ENCODE measurements at regions not wholly inside any gene's neighbourhood (a gene's known extent, or its start where the extent isn't known, plus 50 kb on each side); places are given as distances from the start of the nearest gene placed in this dataset.
"Not testable (repeated sequence)": the region's sequence is repeated elsewhere in the genome, so short reads cannot be mapped to it uniquely, and the experiment has no call there.

GRCh38 chr7:83248000-83248399, 85.3 kb upstream of the PCLO start:
- H3K27ac ChIP-seq (ENCODE audit: low read depth in 1 of 2, low read length in 2 of 2): no peak overlapping the region
- Mint-ChIP-seq H3K27me3 (no peaks in the 10 kb centered on the region), H3K4me3 (no peak overlapping the region), H3K4me1 (ENCODE audit: low read depth) (no peaks in the 10 kb centered on the region), H3K36me3 (ENCODE audit: low read depth) (no peaks in the 10 kb centered on the region), H3K27ac (no peak overlapping the region), H3K9me3 (peaks cover 20% of the 10 kb centered on the region)
- TF ChIP-seq, protein P1, sequence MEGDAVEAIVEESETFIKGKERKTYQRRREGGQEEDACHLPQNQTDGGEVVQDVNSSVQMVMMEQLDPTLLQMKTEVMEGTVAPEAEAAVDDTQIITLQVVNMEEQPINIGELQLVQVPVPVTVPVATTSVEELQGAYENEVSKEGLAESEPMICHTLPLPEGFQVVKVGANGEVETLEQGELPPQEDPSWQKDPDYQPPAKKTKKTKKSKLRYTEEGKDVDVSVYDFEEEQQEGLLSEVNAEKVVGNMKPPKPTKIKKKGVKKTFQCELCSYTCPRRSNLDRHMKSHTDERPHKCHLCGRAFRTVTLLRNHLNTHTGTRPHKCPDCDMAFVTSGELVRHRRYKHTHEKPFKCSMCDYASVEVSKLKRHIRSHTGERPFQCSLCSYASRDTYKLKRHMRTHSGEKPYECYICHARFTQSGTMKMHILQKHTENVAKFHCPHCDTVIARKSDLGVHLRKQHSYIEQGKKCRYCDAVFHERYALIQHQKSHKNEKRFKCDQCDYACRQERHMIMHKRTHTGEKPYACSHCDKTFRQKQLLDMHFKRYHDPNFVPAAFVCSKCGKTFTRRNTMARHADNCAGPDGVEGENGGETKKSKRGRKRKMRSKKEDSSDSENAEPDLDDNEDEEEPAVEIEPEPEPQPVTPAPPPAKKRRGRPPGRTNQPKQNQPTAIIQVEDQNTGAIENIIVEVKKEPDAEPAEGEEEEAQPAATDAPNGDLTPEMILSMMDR (IDR thresholded peaks at IDR 0.05): no peak
- H3K4me1 ChIP-seq (ENCODE audit: insufficient read depth, low read length): no peaks in the 10 kb centered on the region
- no peaks in the 10 kb centered on the region for H3K27me3 ChIP-seq (ENCODE audit: control insufficient read depth in 1 of 2, insufficient read depth in 2 of 2, low read length in 2 of 2)
- ChIA-PET CTCF (no interaction called here), POLR2A (no interaction called here)
- H3K4me3 ChIP-seq (ENCODE audit: low read length): no peak overlapping the region
- intact Hi-C loops (cut with DNase I, micrococcal nuclease): no loop called here
- ATAC-seq (ENCODE audit: poor library complexity): no peak
- no peaks in the 10 kb centered on the region for H3K36me3 ChIP-seq (ENCODE audit: insufficient read depth, low read length)
- H3K9me3 ChIP-seq (ENCODE audit: control insufficient read depth in 1 of 2, insufficient read depth in 1 of 2, low read length in 2 of 2): peaks cover 0 to 11% of the 10 kb centered on the region in 2 experiments
- no peak for DNase-seq

GRCh38 chr7:83219231-83219630, 56.5 kb upstream of the PCLO start:
- CTCF ChIA-PET; H3K36me3 ChIP-seq (ENCODE audit: insufficient read depth, low read length); POLR2A ChIA-PET; H3K4me3 ChIP-seq (ENCODE audit: low read length); H3K9me3 ChIP-seq (ENCODE audit: control insufficient read depth in 1 of 2, insufficient read depth in 1 of 2, low read length in 2 of 2); ATAC-seq (ENCODE audit: poor library complexity); H3K4me1 ChIP-seq (ENCODE audit: insufficient read depth, low read length); H3K4me3 Mint-ChIP-seq; H3K27me3 Mint-ChIP-seq; H3K27ac Mint-ChIP-seq; H3K4me1 Mint-ChIP-seq (ENCODE audit: low read depth); DNase-seq; H3K27ac ChIP-seq (ENCODE audit: low read depth in 1 of 2, low read length in 2 of 2); H3K27me3 ChIP-seq (ENCODE audit: control insufficient read depth in 1 of 2, insufficient read depth in 2 of 2, low read length in 2 of 2); intact Hi-C loops (cut with DNase I, micrococcal nuclease); H3K9me3 Mint-ChIP-seq; H3K36me3 Mint-ChIP-seq (ENCODE audit: low read depth): not testable (repeated sequence)

DNA sequence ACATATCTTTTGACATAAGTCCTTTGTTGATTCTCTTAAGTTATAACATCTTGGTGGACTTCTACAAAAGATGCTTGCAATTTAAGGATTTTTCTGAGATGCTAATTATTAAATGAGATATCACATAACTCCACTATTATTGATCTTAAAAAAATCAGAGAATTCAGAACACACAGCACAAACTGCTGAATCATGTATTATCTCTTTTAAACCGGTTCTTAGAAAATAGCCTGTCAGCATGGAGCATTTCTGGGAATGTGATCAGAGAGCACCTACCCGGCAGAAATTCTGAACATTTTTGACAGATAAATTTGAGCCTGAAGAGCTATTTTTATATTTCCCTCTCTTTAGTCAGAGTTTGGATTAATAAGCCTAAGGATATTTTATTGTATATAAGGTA, 50.2 kb upstream of the PCLO start:
- H3K4me3 Mint-ChIP-seq: no peak overlapping the region
- DNase-seq: no peak
- Histone ChIP-seq H3K36me3 (ENCODE audit: insufficient read depth, low read length) (no peaks in the 10 kb centered on the region), H3K27ac (ENCODE audit: low read depth in 1 of 2, low read length in 2 of 2) (no peak overlapping the region), H3K4me3 (ENCODE audit: low read length) (no peak overlapping the region), H3K4me1 (ENCODE audit: insufficient read depth, low read length) (no peaks in the 10 kb centered on the region), H3K9me3 (ENCODE audit: control insufficient read depth in 1 of 2, insufficient read depth in 1 of 2, low read length in 2 of 2) (peaks cover 0 to 3% of the 10 kb centered on the region in 2 experiments), H3K27me3 (ENCODE audit: control insufficient read depth in 1 of 2, insufficient read depth in 2 of 2, low read length in 2 of 2) (no peaks in the 10 kb centered on the region)
- no peak for ATAC-seq (ENCODE audit: poor library complexity)
- intact Hi-C loops (cut with DNase I, micrococcal nuclease): no loop called here
- H3K9me3 Mint-ChIP-seq: peaks cover 3% of the 10 kb centered on the region
- no peaks in the 10 kb centered on the region for H3K36me3 Mint-ChIP-seq (ENCODE audit: low read depth)
- no peaks in the 10 kb centered on the region for H3K27me3 Mint-ChIP-seq
- H3K27ac Mint-ChIP-seq: no peak overlapping the region
- CTCF ChIA-PET: no interaction called here
- TF ChIP-seq, protein P1 (IDR thresholded peaks at IDR 0.05): no peak
- H3K4me1 Mint-ChIP-seq (ENCODE audit: low read depth): no peaks in the 10 kb centered on the region
- POLR2A ChIA-PET: no interaction called here
